ENCODE measurements at regions not wholly inside any gene's neighbourhood (a gene's known extent, or its start where the extent isn't known, plus 50 kb on each side); places are given as distances from the start of the nearest gene placed in this dataset.

DNA sequence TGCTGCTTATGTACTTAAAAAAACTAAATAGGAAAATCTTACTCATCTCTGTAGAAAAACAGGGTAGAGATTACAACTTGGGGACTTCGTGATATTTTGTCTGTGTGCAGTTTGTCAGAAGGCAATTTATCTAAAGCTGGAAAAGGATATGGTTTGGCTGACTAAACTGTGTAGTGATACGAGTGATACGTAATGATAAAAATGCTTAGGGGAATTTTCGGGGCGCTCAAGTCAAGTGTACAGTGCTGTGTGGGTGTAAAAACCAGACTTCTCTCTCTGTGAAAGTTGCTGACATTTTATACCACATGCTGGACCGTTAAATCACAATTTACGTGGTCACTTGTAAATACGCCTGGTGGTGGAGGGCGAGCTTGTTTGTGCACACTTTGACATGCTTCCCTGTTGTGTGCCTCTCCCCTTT lies 221.7 kb downstream of the KCNRG start:
- Histone ChIP-seq H3K79me2 (ENCODE audit: insufficient read depth, low read length) (no peaks in the 10 kb centered on the region), H3K4me2 (ENCODE audit: low read depth, low read length, poor library complexity, severe bottlenecking) (no peak overlapping the region), H3K9me3 (ENCODE audit: insufficient read depth, low read length) (no peaks in the 10 kb centered on the region), H3K9me2 (replicated peaks; ENCODE audit: insufficient read depth, low read length) (no peaks in the 10 kb centered on the region), H3K36me3 (ENCODE audit: low read length) (no peaks in the 10 kb centered on the region), H3K9ac (ENCODE audit: low read length) (no peak overlapping the region), H4K20me1 (ENCODE audit: low read depth, low read length) (no peaks in the 10 kb centered on the region), H3K27me3 (ENCODE audit: low read length) (no peaks in the 10 kb centered on the region), H3K4me3 (ENCODE audit: insufficient read depth, low read length, poor library complexity, severe bottlenecking) (no peak overlapping the region), H3F3A (ENCODE audit: insufficient read depth) (no peaks in the 10 kb centered on the region), H3K27ac (ENCODE audit: low read depth, low read length) (no peak overlapping the region), H2AFZ (ENCODE audit: low read depth, low read length, severe bottlenecking) (no peak overlapping the region)
- TF ChIP-seq CTCF (IDR thresholded peaks at IDR 0.05; ENCODE audit: insufficient read depth, low read length, poor library complexity, severe bottlenecking) (no peak), EZH2phosphoT487 (conservative IDR thresholded peaks at IDR 0.05; ENCODE audit: low read length) (no peak)

DNA sequence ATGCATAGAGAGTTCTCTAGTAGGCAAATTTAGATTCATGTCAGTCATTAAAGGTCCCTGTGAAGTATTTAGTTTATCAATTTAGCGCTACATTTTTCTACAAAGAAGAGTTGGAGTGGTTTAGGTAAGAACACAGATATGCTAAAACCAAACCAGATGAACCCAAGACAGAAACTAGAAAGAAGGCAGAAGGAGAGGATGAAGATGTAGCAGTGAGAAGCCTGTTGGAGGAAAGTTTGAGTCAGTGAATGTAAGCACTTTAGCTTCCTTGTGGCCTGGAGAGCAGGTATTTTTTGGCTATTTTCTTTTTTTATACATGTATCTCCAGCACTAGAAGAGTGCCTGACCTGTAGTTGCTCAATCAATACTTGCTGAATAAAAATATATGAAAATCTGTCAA lies 223.7 kb downstream of the KCNRG start:
- TF ChIP-seq EZH2phosphoT487 (conservative IDR thresholded peaks at IDR 0.05; ENCODE audit: low read length) (no peak), CTCF (IDR thresholded peaks at IDR 0.05; ENCODE audit: insufficient read depth, low read length, poor library complexity, severe bottlenecking) (no peak)
- H3K9ac ChIP-seq (ENCODE audit: low read length), result no peak overlapping the region
- H3K4me2 ChIP-seq (ENCODE audit: low read depth, low read length, poor library complexity, severe bottlenecking), result no peak overlapping the region
- no peaks in the 10 kb centered on the region for H3K9me3 ChIP-seq (ENCODE audit: insufficient read depth, low read length)
- no peaks in the 10 kb centered on the region for H3K79me2 ChIP-seq (ENCODE audit: insufficient read depth, low read length)
- no peak overlapping the region for H2AFZ ChIP-seq (ENCODE audit: low read depth, low read length, severe bottlenecking)
- H3K4me3 ChIP-seq (ENCODE audit: insufficient read depth, low read length, poor library complexity, severe bottlenecking), result no peak overlapping the region
- no peaks in the 10 kb centered on the region for H4K20me1 ChIP-seq (ENCODE audit: low read depth, low read length)
- H3F3A ChIP-seq (ENCODE audit: insufficient read depth), result no peaks in the 10 kb centered on the region
- H3K36me3 ChIP-seq (ENCODE audit: low read length), result no peaks in the 10 kb centered on the region
- no peak overlapping the region for H3K27ac ChIP-seq (ENCODE audit: low read depth, low read length)
- H3K27me3 ChIP-seq (ENCODE audit: low read length), result no peaks in the 10 kb centered on the region
- no peaks in the 10 kb centered on the region for H3K9me2 ChIP-seq (replicated peaks; ENCODE audit: insufficient read depth, low read length)

DNA sequence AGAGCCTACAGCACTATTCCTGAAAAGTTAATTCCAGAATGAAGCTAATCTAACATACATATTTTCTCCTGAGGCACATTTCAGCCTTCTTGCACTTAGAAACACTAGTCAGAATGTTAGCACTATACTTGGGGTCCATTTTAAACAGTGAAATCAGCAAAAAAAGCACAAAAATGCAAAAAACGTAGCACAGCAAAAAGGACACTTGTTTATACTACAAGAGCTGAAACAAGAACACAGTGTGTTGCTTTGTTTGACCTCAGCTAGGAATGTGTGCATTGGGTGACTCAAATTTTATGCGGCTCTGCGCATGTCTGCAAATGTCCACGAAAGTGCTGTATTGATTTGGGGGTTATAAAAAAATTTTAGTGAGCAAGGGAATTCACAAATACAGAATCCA lies 226.2 kb downstream of the KCNRG start:
- no peaks in the 10 kb centered on the region for H4K20me1 ChIP-seq (ENCODE audit: low read depth, low read length)
- no peaks in the 10 kb centered on the region for H3K9me2 ChIP-seq (replicated peaks; ENCODE audit: insufficient read depth, low read length)
- H2AFZ ChIP-seq (ENCODE audit: low read depth, low read length, severe bottlenecking), result no peak overlapping the region
- TF ChIP-seq EZH2phosphoT487 (conservative IDR thresholded peaks at IDR 0.05; ENCODE audit: low read length) (no peak), CTCF (IDR thresholded peaks at IDR 0.05; ENCODE audit: insufficient read depth, low read length, poor library complexity, severe bottlenecking) (no peak)
- H3K36me3 ChIP-seq (ENCODE audit: low read length), result no peaks in the 10 kb centered on the region
- H3F3A ChIP-seq (ENCODE audit: insufficient read depth), result no peaks in the 10 kb centered on the region
- no peaks in the 10 kb centered on the region for H3K27me3 ChIP-seq (ENCODE audit: low read length)
- no peak overlapping the region for H3K27ac ChIP-seq (ENCODE audit: low read depth, low read length)
- no peak overlapping the region for H3K9ac ChIP-seq (ENCODE audit: low read length)
- H3K4me2 ChIP-seq (ENCODE audit: low read depth, low read length, poor library complexity, severe bottlenecking), result no peak overlapping the region
- no peaks in the 10 kb centered on the region for H3K9me3 ChIP-seq (ENCODE audit: insufficient read depth, low read length)
- H3K4me3 ChIP-seq (ENCODE audit: insufficient read depth, low read length, poor library complexity, severe bottlenecking), result no peak overlapping the region
- no peaks in the 10 kb centered on the region for H3K79me2 ChIP-seq (ENCODE audit: insufficient read depth, low read length)

DNA sequence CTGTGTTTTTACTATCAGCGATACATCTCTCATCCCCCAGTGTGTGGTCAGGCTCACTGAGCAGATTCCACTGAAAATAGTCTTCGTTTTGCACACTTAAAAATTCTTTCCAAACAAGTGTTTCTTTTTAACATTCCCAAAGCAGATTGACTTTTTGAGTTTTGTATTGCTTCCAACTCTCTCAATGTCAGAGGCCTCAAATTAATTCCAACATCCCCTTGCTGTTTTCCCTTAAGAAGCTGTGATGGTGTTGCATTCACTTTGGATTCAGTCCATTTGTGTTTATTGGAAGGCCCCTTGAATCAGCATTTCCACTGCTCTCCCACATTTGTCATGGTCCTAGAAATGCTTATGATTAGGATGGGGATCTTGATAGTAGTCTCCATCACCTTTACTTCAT lies 228.7 kb downstream of the KCNRG start:
- no peaks in the 10 kb centered on the region for H3K79me2 ChIP-seq (ENCODE audit: insufficient read depth, low read length)
- H2AFZ ChIP-seq (ENCODE audit: low read depth, low read length, severe bottlenecking), result no peak overlapping the region
- H3K36me3 ChIP-seq (ENCODE audit: low read length), result no peaks in the 10 kb centered on the region

More for the DNA sequence above, 228.7 kb downstream of the KCNRG start:
- Histone ChIP-seq H4K20me1 (ENCODE audit: low read depth, low read length) (no peaks in the 10 kb centered on the region), H3K27ac (ENCODE audit: low read depth, low read length) (no peak overlapping the region), H3K9me2 (replicated peaks; ENCODE audit: insufficient read depth, low read length) (no peaks in the 10 kb centered on the region), H3K4me3 (ENCODE audit: insufficient read depth, low read length, poor library complexity, severe bottlenecking) (no peak overlapping the region), H3K27me3 (ENCODE audit: low read length) (no peaks in the 10 kb centered on the region), H3K9ac (ENCODE audit: low read length) (no peak overlapping the region), H3K4me2 (ENCODE audit: low read depth, low read length, poor library complexity, severe bottlenecking) (no peak overlapping the region), H3F3A (ENCODE audit: insufficient read depth) (no peaks in the 10 kb centered on the region), H3K9me3 (ENCODE audit: insufficient read depth, low read length) (no peaks in the 10 kb centered on the region)
- TF ChIP-seq CTCF (IDR thresholded peaks at IDR 0.05; ENCODE audit: insufficient read depth, low read length, poor library complexity, severe bottlenecking), result no peak
- no peak for TF ChIP-seq EZH2phosphoT487 (conservative IDR thresholded peaks at IDR 0.05; ENCODE audit: low read length)

Data from SU-DHL-6 (cell line).